ENCODE measurements at regions not wholly inside any gene's neighbourhood (a gene's known extent, or its start where the extent isn't known, plus 50 kb on each side); places are given as distances from the start of the nearest gene placed in this dataset.

GRCh38 chr5:127993476-127993875 is 90.1 kb upstream of the SLC12A2 start:
- no peak for DNase-seq (ENCODE audit: extremely low read depth, low read depth)
- no peak for TF ChIP-seq CTCF (IDR thresholded peaks at IDR 0.05; ENCODE audit: low read depth, low read length)

- no peak for TF ChIP-seq CTCF (IDR thresholded peaks at IDR 0.05; ENCODE audit: low read depth, low read length)
- DNase-seq (ENCODE audit: extremely low read depth, low read depth): no peak
Observed at GRCh38 chr5:127994087-127994660, 89.4 kb upstream of the SLC12A2 start.

DNA sequence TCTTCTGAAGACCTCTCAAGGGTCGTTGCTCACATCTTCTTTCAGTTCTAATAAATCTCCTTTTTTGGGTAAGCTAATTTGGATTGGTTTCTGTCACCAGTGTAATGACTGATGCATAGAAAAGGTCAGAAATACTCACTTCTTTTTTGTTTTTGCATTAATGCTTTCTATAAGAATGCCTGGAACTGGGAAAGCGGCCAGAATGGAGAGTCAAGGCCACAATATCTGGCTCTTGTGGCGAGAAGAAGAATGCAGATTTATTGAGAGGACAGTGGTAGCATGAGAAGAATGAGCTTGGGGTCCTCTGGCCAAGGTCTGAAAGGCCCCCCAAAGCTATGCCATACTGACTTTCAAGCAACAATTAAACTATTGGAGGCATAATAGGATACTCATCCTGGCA is 88.0 kb upstream of the SLC12A2 start:
- no peak for DNase-seq (ENCODE audit: extremely low read depth, low read depth)
- TF ChIP-seq CTCF (IDR thresholded peaks at IDR 0.05; ENCODE audit: low read depth, low read length): no peak

DNA sequence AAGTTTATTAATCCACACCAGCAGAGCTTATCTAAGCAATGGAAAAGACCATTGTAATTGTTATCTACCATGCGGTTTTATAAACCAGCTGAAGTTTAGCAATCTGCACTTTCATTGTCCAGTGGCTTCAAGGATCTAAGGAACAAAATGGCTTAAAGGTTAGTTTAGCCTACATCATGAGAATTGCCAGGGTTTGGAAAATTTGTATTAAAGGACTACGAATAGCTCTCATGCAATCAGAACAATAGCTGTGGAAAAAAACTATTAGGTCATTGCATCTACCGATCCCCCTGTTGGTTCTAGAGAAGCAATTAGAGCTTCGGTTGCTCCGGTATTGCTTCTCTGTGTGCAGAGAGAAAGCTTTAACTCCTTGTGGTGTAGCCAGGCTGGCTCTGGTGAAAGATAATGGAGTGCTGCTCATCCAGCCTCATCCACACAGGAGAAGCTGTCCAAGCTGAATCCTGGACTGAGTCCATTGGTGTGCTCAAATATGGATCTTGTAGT is 86.3 kb upstream of the SLC12A2 start:
- no peak for DNase-seq (ENCODE audit: extremely low read depth, low read depth)
- no peak for TF ChIP-seq CTCF (IDR thresholded peaks at IDR 0.05; ENCODE audit: low read depth, low read length)

GRCh38 chr5:127998950-127999615 is 84.5 kb upstream of the SLC12A2 start:
- no peak for TF ChIP-seq CTCF (IDR thresholded peaks at IDR 0.05; ENCODE audit: low read depth, low read length)
- no peak for DNase-seq (ENCODE audit: extremely low read depth, low read depth)

GRCh38 chr5:127999909-128000308 is 83.7 kb upstream of the SLC12A2 start:
- DNase-seq (ENCODE audit: extremely low read depth, low read depth): no peak
- TF ChIP-seq CTCF (IDR thresholded peaks at IDR 0.05; ENCODE audit: low read depth, low read length): no peak

- no peak for DNase-seq (ENCODE audit: extremely low read depth, low read depth)
- no peak for TF ChIP-seq CTCF (IDR thresholded peaks at IDR 0.05; ENCODE audit: low read depth, low read length)
Observed at GRCh38 chr5:128002425-128002824, 81.1 kb upstream of the SLC12A2 start.
